ENCODE measurements at regions not wholly inside any gene's neighbourhood (a gene's known extent, or its start where the extent isn't known, plus 50 kb on each side); places are given as distances from the start of the nearest gene placed in this dataset.

- TF ChIP-seq CHD7 (IDR thresholded peaks at IDR 0.05; ENCODE audit: insufficient replicate concordance, low read length) (no peak), PHF8 (conservative IDR thresholded peaks at IDR 0.05; ENCODE audit: low read depth, low read length) (no peak), CEBPB (IDR thresholded peaks at IDR 0.05; ENCODE audit: low read depth, low read length) (no peak), EZH2 (IDR thresholded peaks at IDR 0.05; ENCODE audit: low read depth, low read length, severe bottlenecking) (no peak), RNF2 (IDR thresholded peaks at IDR 0.05; ENCODE audit: borderline replicate concordance, low read depth, low read length, missing control alignments, poor library complexity, severe bottlenecking) (no peak), TAF7 (optimal IDR thresholded peaks at IDR 0.05; ENCODE audit: borderline replicate concordance, low read depth, low read length) (no peak), TEAD4 (IDR thresholded peaks at IDR 0.05; ENCODE audit: low read depth, low read length) (no peak), CBX5 (IDR thresholded peaks at IDR 0.05; ENCODE audit: low read depth, low read length) (no peak)
These were observed 183.5 kb upstream of the FSTL5 start (continued) for GRCh38 chr4:162347156-162347841.

Measured in H1 (cell line).